GM23248 (cell line): ENCODE measurements at regions not wholly inside any gene's neighbourhood (a gene's known extent, or its start where the extent isn't known, plus 50 kb on each side); places are given as distances from the start of the nearest gene placed in this dataset.

Source experiments
- DNase-seq: peaks from one replicate; pipeline ENCODE4 v3.0.0-alpha.2; 2015
- H2AFZ ChIP-seq: fragments of 200-600 bp; sonication (generic); 2 replicates; pipeline ENCODE4 v1.6.1; 2016; ENCODE audit warnings: antibody characterized with exemption
- H3F3A ChIP-seq: fragments of 200-600 bp; sonication (generic); 2 replicates; pipeline ENCODE4 v1.6.1; 2016; ENCODE audit warnings: mild to moderate bottlenecking, antibody characterized with exemption, mixed run types; ENCODE audit not compliant: insufficient read depth
- H3K27ac ChIP-seq: fragments of 200-600 bp; sonication (generic); 2 replicates; pipeline ENCODE4 v1.5.1; 2016; ENCODE audit warnings: mild to moderate bottlenecking
- H3K27me3 ChIP-seq: fragments of 200-600 bp; sonication (generic); replicated peaks from 2 replicates; pipeline ENCODE4 v1.6.1; 2016; ENCODE audit warnings: mild to moderate bottlenecking; ENCODE audit not compliant: insufficient read depth
- H3K36me3 ChIP-seq: fragments of 200-600 bp; sonication (generic); 2 replicates; pipeline ENCODE4 v1.6.1; 2016; ENCODE audit warnings: low read depth, mild to moderate bottlenecking
- H3K4me1 ChIP-seq: fragments of 200-600 bp; sonication (generic); 2 replicates; pipeline ENCODE4 v1.6.1; 2016; ENCODE audit warnings: mild to moderate bottlenecking; ENCODE audit not compliant: insufficient read depth
- H3K4me2 ChIP-seq: fragments of 200-600 bp; sonication (generic); one replicate; pipeline ENCODE4 v1.6.1; 2016; ENCODE audit warnings: mild to moderate bottlenecking; ENCODE audit not compliant: unreplicated experiment
- H3K4me3 ChIP-seq: fragments of 200-600 bp; sonication (generic); 2 replicates; pipeline ENCODE4 v1.5.1; 2016; ENCODE audit warnings: mild to moderate bottlenecking
- H3K79me2 ChIP-seq: fragments of 200-600 bp; sonication (generic); 2 replicates; pipeline ENCODE4 v1.6.1; 2016; ENCODE audit warnings: mild to moderate bottlenecking; ENCODE audit not compliant: insufficient read depth
- H3K9ac ChIP-seq: fragments of 200-600 bp; sonication (generic); 2 replicates; pipeline ENCODE4 v1.6.1; 2016; ENCODE audit warnings: mild to moderate bottlenecking
- H3K9me2 ChIP-seq: fragments of 200-600 bp; sonication (generic); 2 replicates; pipeline ENCODE4 v1.6.1; 2016; ENCODE audit warnings: mixed run types, mild to moderate bottlenecking, moderate library complexity; ENCODE audit not compliant: insufficient read depth
- H3K9me3 ChIP-seq: fragments of 200-600 bp; sonication (generic); one replicate; pipeline ENCODE4 v1.6.1; 2017; ENCODE audit warnings: low read depth
- H4K20me1 ChIP-seq: fragments of 200-600 bp; sonication (generic); 2 replicates; pipeline ENCODE4 v1.6.0; 2016; ENCODE audit not compliant: insufficient read depth
- EZH2 ChIP-seq: fragments of 200-600 bp; sonication (generic); IDR thresholded peaks from 2 replicates; pipeline ENCODE4 v1.6.1; 2018; ENCODE audit warnings: antibody characterized with exemption, mild to moderate bottlenecking; ENCODE audit not compliant: insufficient read depth, poor library complexity, severe bottlenecking
- EZH2phosphoT487 ChIP-seq: fragments of 200-600 bp; sonication (generic); IDR thresholded peaks from 2 replicates; pipeline ENCODE4 v1.6.1; 2018; ENCODE audit warnings: antibody characterized with exemption, moderate library complexity, mild to moderate bottlenecking, low read depth; ENCODE audit not compliant: insufficient read depth
- WGBS, 2 experiments: methylation state at CpG; one replicate each; pipeline ENCODE4 v1.1.6; 2015 to 2017; ENCODE audit warnings: low lambda C conversion rate in 2 of 2, low coverage in 1 of 2; ENCODE audit errors: missing lambda C conversion rate in 2 of 2; 5-methylcytosine and 5-hydroxymethylcytosine counted together
- in situ Hi-C: fragments of 300-500 bp; cut with MboI; formaldehyde crosslinking; loops from 2 replicates; pipeline ENCODE4 v1.15.0; 2020

DNA sequence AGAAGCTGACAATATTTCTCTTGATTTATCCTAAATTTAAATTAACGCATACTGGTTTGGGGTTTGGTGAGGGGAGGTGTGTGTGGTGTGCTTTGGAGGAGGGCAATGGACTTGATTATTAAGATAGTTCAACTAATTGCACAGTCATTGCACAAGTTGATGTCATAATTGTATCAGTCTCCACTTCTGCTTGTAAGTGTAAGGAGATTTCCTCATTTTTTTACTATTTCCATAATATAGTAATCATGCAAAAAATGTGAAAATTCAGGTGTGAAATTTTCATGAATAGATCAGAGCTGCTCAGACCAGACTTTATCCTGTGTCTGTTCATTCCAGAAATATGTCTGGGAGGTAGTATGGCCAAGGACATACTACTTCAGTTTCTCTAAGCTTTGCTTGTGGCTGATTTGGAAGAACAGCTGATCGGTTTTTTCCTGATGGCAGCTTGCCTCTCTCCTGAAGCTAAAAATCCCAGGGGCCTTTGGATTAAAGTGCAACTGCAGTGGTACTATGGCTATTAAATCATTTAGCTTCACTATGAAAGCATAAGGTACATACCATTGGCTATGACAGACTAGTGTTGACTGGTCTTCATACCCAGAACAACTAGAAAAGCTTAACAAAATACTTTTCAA, 201.8 kb upstream of the MIR17HG start:
- in situ Hi-C loops: no loop called here
- Histone ChIP-seq H3K4me1 (no peaks in the 10 kb centered on the region), H3K9me3 (no peaks in the 10 kb centered on the region), H3K27ac (no peak overlapping the region), H3K4me2 (no peak overlapping the region), H3K79me2 (no peaks in the 10 kb centered on the region), H3K36me3 (no peaks in the 10 kb centered on the region), H3K27me3 (no peaks in the 10 kb centered on the region), H2AFZ (no peak overlapping the region), H3K9ac (no peak overlapping the region), H3K9me2 (no peaks in the 10 kb centered on the region), H4K20me1 (no peaks in the 10 kb centered on the region), H3F3A (no peaks in the 10 kb centered on the region), H3K4me3 (no peak overlapping the region)
- TF ChIP-seq EZH2phosphoT487: no peak
- TF ChIP-seq EZH2: no peak
- no peak for DNase-seq
- 23 to 34% methylated on average over 2 of the region's 2 CpGs for WGBS, 2 experiments

DNA sequence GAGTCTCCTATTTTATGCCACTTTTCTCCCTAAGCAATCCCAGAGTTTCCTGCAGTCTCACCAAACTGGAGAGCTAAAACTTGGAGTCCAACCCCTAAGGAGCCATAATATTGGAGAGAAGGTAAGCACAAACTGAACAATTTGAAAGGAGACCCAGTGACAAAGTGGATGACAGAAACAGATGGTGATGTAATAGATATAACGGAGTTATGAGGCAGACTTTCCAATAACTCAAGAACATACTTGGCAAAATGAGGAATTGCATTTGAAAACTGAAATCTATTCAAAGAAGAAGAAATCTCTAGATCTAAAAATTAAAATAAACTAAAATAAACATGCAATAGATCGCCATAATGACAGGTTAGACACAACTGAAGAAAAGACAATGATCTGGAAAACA, 200.9 kb upstream of the MIR17HG start:
- in situ Hi-C loops: no loop called here
- Histone ChIP-seq H3K36me3 (no peaks in the 10 kb centered on the region), H3K9me3 (no peaks in the 10 kb centered on the region), H3K27ac (no peak overlapping the region), H3F3A (no peaks in the 10 kb centered on the region), H3K4me3 (no peak overlapping the region), H4K20me1 (no peaks in the 10 kb centered on the region), H3K4me1 (no peaks in the 10 kb centered on the region), H3K4me2 (no peak overlapping the region), H3K79me2 (no peaks in the 10 kb centered on the region), H2AFZ (no peak overlapping the region), H3K9me2 (no peaks in the 10 kb centered on the region), H3K9ac (no peak overlapping the region), H3K27me3 (no peaks in the 10 kb centered on the region)
- no peak for DNase-seq
- no peak for TF ChIP-seq EZH2
- no peak for TF ChIP-seq EZH2phosphoT487
- WGBS, 2 experiments: 3 to 8% methylated on average over 2 of the region's 2 CpGs

DNA sequence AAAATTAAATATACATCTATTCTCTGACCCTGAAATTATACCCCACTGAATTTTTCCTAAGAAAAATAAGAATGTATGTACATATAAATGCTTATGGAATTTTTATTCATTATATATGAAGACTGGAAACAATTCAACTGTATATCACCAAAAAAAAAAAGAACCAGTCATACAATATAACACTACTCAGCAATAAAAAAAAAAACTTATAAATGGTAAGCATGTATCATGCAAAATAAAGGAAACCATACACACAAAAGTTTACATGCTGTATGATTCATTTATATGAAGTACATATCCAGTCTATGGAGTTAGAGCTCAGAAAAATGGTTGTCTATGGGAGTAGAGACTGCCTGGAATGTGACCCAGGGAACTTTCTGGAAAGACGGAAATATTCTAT, 199.4 kb upstream of the MIR17HG start:
- Histone ChIP-seq H3K79me2 (no peaks in the 10 kb centered on the region), H3K27ac (no peak overlapping the region), H3K27me3 (no peaks in the 10 kb centered on the region), H4K20me1 (no peaks in the 10 kb centered on the region), H3F3A (no peaks in the 10 kb centered on the region), H2AFZ (no peak overlapping the region), H3K9me3 (no peaks in the 10 kb centered on the region), H3K4me1 (no peaks in the 10 kb centered on the region), H3K4me2 (no peak overlapping the region), H3K4me3 (no peak overlapping the region), H3K36me3 (no peaks in the 10 kb centered on the region), H3K9me2 (no peaks in the 10 kb centered on the region), H3K9ac (no peak overlapping the region)
- in situ Hi-C loops: no loop called here
- DNase-seq: no peak
- 27 to 38% methylated on average over 1 of the region's 1 CpG for WGBS, 2 experiments
- TF ChIP-seq EZH2phosphoT487 (no peak), EZH2 (no peak)

DNA sequence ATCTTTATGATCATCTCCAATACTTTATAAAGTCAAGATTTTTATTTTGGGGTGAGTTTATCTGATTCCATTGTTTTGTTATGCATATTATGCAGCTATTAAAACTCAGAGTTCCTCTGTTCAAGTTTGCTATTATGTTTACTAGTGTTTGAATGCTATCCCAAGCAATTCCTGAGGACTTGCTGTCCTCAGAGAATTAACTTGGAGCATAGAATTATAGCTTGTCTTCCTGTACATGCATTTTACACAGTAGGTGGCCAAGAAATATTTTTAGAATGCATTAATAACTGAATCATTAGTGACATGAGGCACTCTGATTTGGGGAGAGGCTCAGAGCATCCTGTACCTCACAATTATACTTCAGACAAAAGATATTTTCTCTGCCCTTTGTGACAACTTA, 195.6 kb upstream of the MIR17HG start:
- Histone ChIP-seq H3K4me2 (no peak overlapping the region), H3K27ac (no peak overlapping the region), H3K9ac (no peak overlapping the region), H3K36me3 (no peaks in the 10 kb centered on the region), H3F3A (no peaks in the 10 kb centered on the region), H3K4me1 (no peaks in the 10 kb centered on the region), H3K79me2 (no peaks in the 10 kb centered on the region), H2AFZ (no peak overlapping the region), H3K9me2 (no peaks in the 10 kb centered on the region), H4K20me1 (no peaks in the 10 kb centered on the region), H3K27me3 (no peaks in the 10 kb centered on the region), H3K4me3 (no peak overlapping the region), H3K9me3 (no peaks in the 10 kb centered on the region)
- no peak for DNase-seq
- TF ChIP-seq EZH2phosphoT487 (no peak), EZH2 (no peak)
- in situ Hi-C loops: no loop called here

DNA sequence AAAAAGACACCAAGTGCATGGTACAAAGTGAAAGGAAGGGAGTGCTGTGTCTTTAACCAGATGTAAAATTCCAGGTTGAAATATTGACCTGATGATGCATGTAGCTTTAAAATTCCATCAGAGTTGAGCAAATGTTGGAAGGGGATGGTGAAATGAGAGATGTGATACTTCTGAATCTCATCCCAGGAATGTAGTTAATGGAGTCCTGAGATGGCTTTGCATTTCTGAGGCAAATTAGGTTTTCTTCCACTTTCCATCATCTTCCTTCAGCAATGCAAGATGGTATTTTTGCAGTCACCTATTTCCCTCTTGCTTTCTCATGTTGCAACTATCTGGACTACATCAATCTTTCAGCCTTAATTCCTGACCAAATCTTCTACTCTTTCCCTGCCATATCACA, 194.1 kb upstream of the MIR17HG start:
- Histone ChIP-seq H3K27me3 (no peaks in the 10 kb centered on the region), H3K9ac (no peak overlapping the region), H2AFZ (no peak overlapping the region), H4K20me1 (no peaks in the 10 kb centered on the region), H3K79me2 (no peaks in the 10 kb centered on the region), H3K4me1 (no peaks in the 10 kb centered on the region), H3K36me3 (no peaks in the 10 kb centered on the region), H3K9me2 (no peaks in the 10 kb centered on the region), H3K9me3 (no peaks in the 10 kb centered on the region), H3K27ac (no peak overlapping the region), H3K4me3 (no peak overlapping the region), H3K4me2 (no peak overlapping the region), H3F3A (no peaks in the 10 kb centered on the region)
- no peak for TF ChIP-seq EZH2phosphoT487
- no peak for TF ChIP-seq EZH2
- in situ Hi-C loops: no loop called here
- DNase-seq: no peak
